Activated T-cell treated with anti-CD3 and anti-CD28 coated beads, Interleukin-2, amount 50 U/mL, for 48 hours (primary cell): ENCODE measurements at regions not wholly inside any gene's neighbourhood (a gene's known extent, or its start where the extent isn't known, plus 50 kb on each side); places are given as distances from the start of the nearest gene placed in this dataset.

Source experiments
- DNase-seq, 2 experiments: peaks; one replicate each; pipeline ENCODE4 v3.0.0-alpha.2; 2020

DNA sequence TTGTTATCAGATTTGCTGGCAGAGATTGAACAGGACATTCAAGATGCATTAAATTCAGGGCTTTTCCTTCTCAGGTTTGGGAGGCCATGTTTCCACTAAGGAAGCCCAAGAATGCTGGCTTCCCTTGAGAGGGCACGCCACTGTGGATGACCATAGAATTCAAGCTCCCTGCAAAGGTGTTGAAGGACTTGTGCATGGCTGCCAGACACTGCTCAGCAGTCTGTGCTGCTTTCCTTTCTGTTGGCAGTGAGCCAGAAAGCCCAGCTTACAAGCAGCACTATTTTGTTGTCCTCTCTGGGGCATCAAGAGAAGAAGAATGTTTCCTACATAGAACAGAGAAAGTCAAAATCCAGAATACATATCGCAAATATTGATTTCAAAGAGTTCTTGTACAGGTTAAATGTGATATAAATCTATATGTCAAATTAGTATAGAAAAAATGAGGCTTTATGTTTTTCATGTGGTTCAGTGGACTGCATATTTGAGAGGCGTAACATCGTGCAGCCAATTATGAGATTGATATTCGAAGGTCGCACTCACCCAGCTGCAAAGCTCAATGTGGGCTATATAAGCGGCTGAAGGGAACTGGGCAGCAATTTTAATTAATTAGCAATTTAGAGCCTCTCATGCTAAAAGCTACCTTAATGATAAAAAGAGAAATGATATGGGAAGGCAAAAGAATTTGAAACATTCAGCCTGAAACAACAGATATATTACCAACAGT lies 103.1 kb upstream of the ISL1 start:
- no peak for DNase-seq

DNA sequence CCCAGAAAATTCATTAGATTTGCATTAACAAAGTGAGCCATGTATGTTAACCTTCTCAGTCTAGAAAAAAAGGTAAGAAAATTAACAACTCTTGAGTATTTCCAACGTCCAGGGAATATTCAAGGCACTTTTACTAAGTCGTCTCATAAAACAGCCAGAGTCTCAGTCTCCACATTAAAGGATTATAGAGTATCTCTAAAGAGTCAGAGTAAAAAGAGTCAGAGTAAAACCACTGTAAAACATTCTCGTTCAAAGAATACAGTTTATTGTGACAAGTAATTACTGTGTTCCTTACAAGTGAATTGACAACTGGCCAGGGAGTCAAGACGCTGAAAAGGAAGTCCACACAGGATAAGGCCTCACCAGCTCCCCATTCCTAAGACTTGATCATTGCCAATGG lies 97.2 kb upstream of the ISL1 start:
- DNase-seq, result no peak

DNA sequence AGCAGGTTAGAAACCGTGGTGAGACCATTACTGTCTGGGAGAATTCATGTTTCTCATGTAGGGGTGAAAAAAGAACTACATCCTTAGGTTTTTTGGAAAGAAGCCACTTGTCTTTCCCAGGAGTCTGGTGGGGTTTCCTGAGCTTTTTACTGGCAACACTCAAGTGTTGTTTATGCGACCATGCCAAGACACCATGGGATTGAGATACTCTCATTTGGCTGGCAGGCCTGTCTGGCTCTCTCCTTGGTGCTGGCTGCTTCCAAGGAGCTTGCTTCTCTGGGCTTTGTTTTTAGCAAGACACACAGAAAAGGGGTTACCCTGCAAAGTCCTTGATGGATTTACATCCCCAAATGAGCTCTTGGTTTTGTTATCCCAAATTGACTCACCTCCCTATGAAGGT lies 80.9 kb upstream of the ISL1 start:
- DNase-seq, result no peak

DNA sequence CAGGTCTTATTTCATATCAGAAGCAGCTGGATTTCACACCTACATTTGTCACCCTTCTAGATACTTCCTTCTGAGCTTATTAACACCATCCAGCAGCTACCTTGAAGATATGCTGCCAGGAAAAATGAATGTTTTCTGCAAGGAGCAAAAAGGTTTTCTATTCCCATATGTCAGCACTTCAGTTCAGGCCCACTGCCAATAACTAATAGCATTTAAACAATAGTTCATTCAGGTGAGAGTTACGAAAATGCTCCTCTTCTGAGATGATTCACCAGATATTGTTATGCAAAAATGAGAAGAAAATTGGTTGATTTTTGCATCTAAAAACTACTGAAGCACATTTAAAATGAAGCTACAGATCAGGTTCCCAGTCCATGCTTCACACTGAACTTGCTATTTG lies 56.4 kb upstream of the ISL1 start:
- no peak for DNase-seq
